GM23338 (cell line): ENCODE measurements at regions not wholly inside any gene's neighbourhood (a gene's known extent, or its start where the extent isn't known, plus 50 kb on each side); places are given as distances from the start of the nearest gene placed in this dataset.
A peak's percentile ranks its signal among the peaks of the same experiment; 100 is the strongest.

Experiments
- ATAC-seq: fragments of 200-7000 bp; cut with Tn5 transposase; 3 replicates; pipeline ENCODE4 v1.9.1; 2020
- DNase-seq: peaks from one replicate; pipeline ENCODE4 v3.0.0-alpha.2; 2015; ENCODE audit warnings: low spot score
- H2AFZ ChIP-seq: fragments of 200-600 bp; sonication (generic); 2 replicates; pipeline ENCODE4 v1.8.0; 2016; ENCODE audit warnings: antibody characterized with exemption, mild to moderate bottlenecking, moderate library complexity
- H3F3A ChIP-seq: fragments of 200-600 bp; sonication (generic); replicated peaks from 2 replicates; pipeline ENCODE4 v1.8.0; 2017; ENCODE audit warnings: antibody characterized with exemption, mixed run types, low read depth
- H3K27ac ChIP-seq: fragments of 200-600 bp; sonication (generic); 2 replicates; pipeline ENCODE4 v1.6.1; 2016; ENCODE audit warnings: low read depth
- H3K27me3 ChIP-seq: fragments of 200-600 bp; sonication (generic); 2 replicates; pipeline ENCODE4 v1.8.0; 2016; ENCODE audit warnings: mild to moderate bottlenecking, mixed run types, moderate library complexity; ENCODE audit not compliant: insufficient read depth
- H3K36me3 ChIP-seq: fragments of 200-600 bp; sonication (generic); 2 replicates; pipeline ENCODE4 v1.8.0; 2016; ENCODE audit warnings: mild to moderate bottlenecking; ENCODE audit not compliant: insufficient read depth
- H3K4me1 ChIP-seq: fragments of 200-600 bp; sonication (generic); 2 replicates; pipeline ENCODE4 v1.8.0; 2016; ENCODE audit warnings: mild to moderate bottlenecking, moderate library complexity; ENCODE audit not compliant: insufficient read depth
- H3K4me2 ChIP-seq: fragments of 200-600 bp; sonication (generic); 2 replicates; pipeline ENCODE4 v1.7.1; 2017; ENCODE audit warnings: mixed run types
- H3K4me3 ChIP-seq: fragments of 200-600 bp; sonication (generic); 2 replicates; pipeline ENCODE4 v1.6.1; 2016; ENCODE audit warnings: mixed run types
- H3K79me2 ChIP-seq: fragments of 200-600 bp; sonication (generic); replicated peaks from 2 replicates; pipeline ENCODE4 v1.8.0; 2017; ENCODE audit warnings: mild to moderate bottlenecking; ENCODE audit not compliant: insufficient read depth
- H3K9me2 ChIP-seq: fragments of 200-600 bp; sonication (generic); 2 replicates; pipeline ENCODE4 v1.8.0; 2017; ENCODE audit not compliant: insufficient read depth
- H4K20me1 ChIP-seq: fragments of 200-600 bp; sonication (generic); replicated peaks from 2 replicates; pipeline ENCODE4 v1.8.0; 2017; ENCODE audit warnings: mild to moderate bottlenecking; ENCODE audit not compliant: insufficient read depth
- H3K27ac Mint-ChIP-seq: 2 replicates; pipeline ENCODE4 v1.8.0; 2020; ENCODE audit warnings: inconsistent platforms, mild to moderate bottlenecking, moderate library complexity, mixed read lengths
- H3K27me3 Mint-ChIP-seq: 3 replicates; pipeline ENCODE4 v1.8.0; 2022; ENCODE audit warnings: low read depth, mild to moderate bottlenecking, moderate library complexity, mixed read lengths, inconsistent platforms; ENCODE audit not compliant: insufficient read depth, poor library complexity
- H3K36me3 Mint-ChIP-seq: 3 replicates; pipeline ENCODE4 v1.8.0; 2021; ENCODE audit warnings: low read depth, mild to moderate bottlenecking, inconsistent platforms, moderate library complexity, mixed read lengths
- H3K4me1 Mint-ChIP-seq: 3 replicates; pipeline ENCODE4 v1.8.0; 2020; ENCODE audit warnings: mild to moderate bottlenecking, inconsistent platforms, mixed read lengths
- H3K4me3 Mint-ChIP-seq: 3 replicates; pipeline ENCODE4 v1.8.0; 2021; ENCODE audit warnings: moderate library complexity, mild to moderate bottlenecking, inconsistent platforms, mixed read lengths
- H3K9me3 Mint-ChIP-seq: 3 replicates; pipeline ENCODE4 v1.8.0; 2020; ENCODE audit warnings: moderate library complexity, mild to moderate bottlenecking, inconsistent platforms, mixed read lengths
- CREB1 ChIP-seq: fragments of 250-450 bp; sonication (Bioruptor Pico); IDR thresholded peaks from 2 replicates; pipeline ENCODE4 v1.5.0; 2020; ENCODE audit warnings: low read depth, mild to moderate bottlenecking, moderate library complexity
- CTCF ChIP-seq, 2 experiments: fragments of 200-600 bp in 1 of 2; sonication (generic) in 1 of 2; conservative IDR thresholded peaks; 2 replicates each; pipeline versions ENCODE4 v1.5.1 to v1.6.1; 2016 to 2017; ENCODE audit warnings: antibody characterized with exemption in 2 of 2, low read depth in 2 of 2, mild to moderate bottlenecking in 2 of 2, moderate library complexity in 1 of 2
- ETS1 ChIP-seq: IDR thresholded peaks from 2 replicates; pipeline ENCODE4 v1.6.1; 2016; ENCODE audit warnings: antibody characterized with exemption
- EZH2 ChIP-seq: fragments of 200-600 bp; sonication (generic); IDR thresholded peaks from one replicate; pipeline ENCODE4 v1.8.0; 2017; ENCODE audit warnings: antibody characterized with exemption, mild to moderate bottlenecking, low read depth; ENCODE audit not compliant: unreplicated experiment
- EZH2phosphoT487 ChIP-seq: fragments of 200-600 bp; sonication (generic); IDR thresholded peaks from one replicate; pipeline ENCODE4 v1.8.1; 2018; ENCODE audit warnings: antibody characterized with exemption; ENCODE audit not compliant: unreplicated experiment
- JUNB ChIP-seq: IDR thresholded peaks from one replicate; pipeline ENCODE4 v1.6.1; 2016; ENCODE audit warnings: antibody characterized with exemption; ENCODE audit not compliant: unreplicated experiment
- NANOG ChIP-seq: IDR thresholded peaks from 2 replicates; pipeline ENCODE4 v1.6.1; 2016; ENCODE audit warnings: antibody characterized with exemption, borderline replicate concordance
- POLR2AphosphoS5 ChIP-seq: IDR thresholded peaks from 2 replicates; pipeline ENCODE4 v1.6.1; 2016; ENCODE audit warnings: antibody characterized with exemption, low read depth
- REST ChIP-seq: IDR thresholded peaks from one replicate; pipeline ENCODE4 v1.6.1; 2018; ENCODE audit warnings: antibody characterized with exemption; ENCODE audit not compliant: unreplicated experiment
- STAT1 ChIP-seq: IDR thresholded peaks from one replicate; pipeline ENCODE4 v1.6.1; 2016; ENCODE audit warnings: antibody characterized with exemption; ENCODE audit not compliant: unreplicated experiment
- ZNF114 ChIP-seq: fragments of 250-450 bp; sonication (Bioruptor Pico); IDR thresholded peaks from 2 replicates; pipeline ENCODE4 v1.5.0; 2020; ENCODE audit warnings: mild to moderate bottlenecking, moderate library complexity
- ZNF331 ChIP-seq: fragments of 250-450 bp; sonication (Bioruptor Pico); IDR thresholded peaks from 2 replicates; pipeline ENCODE4 v1.5.0; 2020; ENCODE audit warnings: low read depth, mild to moderate bottlenecking, moderate library complexity
- ZNF462 ChIP-seq: fragments of 250-450 bp; sonication (Bioruptor Pico); IDR thresholded peaks from 2 replicates; pipeline ENCODE4 v1.5.0; 2020; ENCODE audit warnings: mild to moderate bottlenecking, moderate library complexity

GRCh38 chr9:3028535-3028934 lies 184.6 kb upstream of the PUM3 start:
- TF ChIP-seq CREB1 (CRISPR knock-in tag) (no peak), NANOG (no peak), STAT1 (no peak), POLR2AphosphoS5 (no peak), JUNB (no peak), ZNF462 (CRISPR knock-in tag) (no peak), ETS1 (no peak), EZH2phosphoT487 (no peak), REST (no peak), ZNF331 (CRISPR knock-in tag) (no peak), CTCF (conservative IDR thresholded peaks at IDR 0.05; ENCODE audit: low read depth in 2 of 2) (no peak), EZH2 (no peak), ZNF114 (CRISPR knock-in tag) (no peak)
- no peaks in the 10 kb centered on the region for H3K9me3 Mint-ChIP-seq
- Histone ChIP-seq H3K4me1 (no peaks in the 10 kb centered on the region; the same call in 1 of the 2 replicates), H3K27me3 (no peaks in the 10 kb centered on the region), H4K20me1 (no peaks in the 10 kb centered on the region), H3K9me2 (no peaks in the 10 kb centered on the region), H3K79me2 (no peaks in the 10 kb centered on the region), H2AFZ (peak overlapping the region; percentile 3; the same call in 1 of the 2 replicates), H3K4me3 (no peak overlapping the region), H3K4me2 (no peak overlapping the region), H3F3A (no peaks in the 10 kb centered on the region), H3K36me3 (no peaks in the 10 kb centered on the region), H3K27ac (no peak overlapping the region)
- H3K27me3 Mint-ChIP-seq = no peaks in the 10 kb centered on the region
- H3K4me1 Mint-ChIP-seq = peaks cover 13% of the 10 kb centered on the region; the same call in 2 of the 3 replicates
- H3K36me3 Mint-ChIP-seq = no peaks in the 10 kb centered on the region
- no peak for DNase-seq
- peak overlapping the region; percentile 42; the same call in 1 of the 2 replicates for H3K27ac Mint-ChIP-seq
- no peak overlapping the region for H3K4me3 Mint-ChIP-seq
- ATAC-seq = no peak
